ENCODE measurements at regions not wholly inside any gene's neighbourhood (a gene's known extent, or its start where the extent isn't known, plus 50 kb on each side); places are given as distances from the start of the nearest gene placed in this dataset.

GRCh38 chr1:242856289-242856688 lies 331.8 kb upstream of the PLD5 start:
- TF ChIP-seq, protein P1, sequence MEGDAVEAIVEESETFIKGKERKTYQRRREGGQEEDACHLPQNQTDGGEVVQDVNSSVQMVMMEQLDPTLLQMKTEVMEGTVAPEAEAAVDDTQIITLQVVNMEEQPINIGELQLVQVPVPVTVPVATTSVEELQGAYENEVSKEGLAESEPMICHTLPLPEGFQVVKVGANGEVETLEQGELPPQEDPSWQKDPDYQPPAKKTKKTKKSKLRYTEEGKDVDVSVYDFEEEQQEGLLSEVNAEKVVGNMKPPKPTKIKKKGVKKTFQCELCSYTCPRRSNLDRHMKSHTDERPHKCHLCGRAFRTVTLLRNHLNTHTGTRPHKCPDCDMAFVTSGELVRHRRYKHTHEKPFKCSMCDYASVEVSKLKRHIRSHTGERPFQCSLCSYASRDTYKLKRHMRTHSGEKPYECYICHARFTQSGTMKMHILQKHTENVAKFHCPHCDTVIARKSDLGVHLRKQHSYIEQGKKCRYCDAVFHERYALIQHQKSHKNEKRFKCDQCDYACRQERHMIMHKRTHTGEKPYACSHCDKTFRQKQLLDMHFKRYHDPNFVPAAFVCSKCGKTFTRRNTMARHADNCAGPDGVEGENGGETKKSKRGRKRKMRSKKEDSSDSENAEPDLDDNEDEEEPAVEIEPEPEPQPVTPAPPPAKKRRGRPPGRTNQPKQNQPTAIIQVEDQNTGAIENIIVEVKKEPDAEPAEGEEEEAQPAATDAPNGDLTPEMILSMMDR (IDR thresholded peaks at IDR 0.05), result no peak
- no peak for TF ChIP-seq POLR2A (IDR thresholded peaks at IDR 0.05)

Data from testis (tissue), 2 donors.